HG03378 (cell line): ENCODE measurements at regions not wholly inside any gene's neighbourhood (a gene's known extent, or its start where the extent isn't known, plus 50 kb on each side); places are given as distances from the start of the nearest gene placed in this dataset.
A peak's percentile ranks its signal among the peaks of the same experiment; 100 is the strongest.
"Not testable (repeated sequence)": the region's sequence is repeated elsewhere in the genome, so short reads cannot be mapped to it uniquely, and the experiment has no call there.

Experiments used
- ATAC-seq: cut with Tn5 transposase; IDR thresholded peaks from one replicate; pipeline ENCODE4 v1.9.1; 2021; ENCODE audit warnings: mild to moderate bottlenecking, moderate library complexity; ENCODE audit not compliant: unreplicated experiment

GRCh38 chr18:57885931-57886330 lies 82.8 kb upstream of the ATP8B1 start:
- no peak for ATAC-seq

- no peak for ATAC-seq
Observed at GRCh38 chr18:57882465-57882864, 79.3 kb upstream of the ATP8B1 start.

- ATAC-seq: peak; percentile 83
Observed at GRCh38 chr18:57881818-57882413, 78.8 kb upstream of the ATP8B1 start.

GRCh38 chr18:57879924-57880323 lies 76.8 kb upstream of the ATP8B1 start:
- ATAC-seq: not testable (repeated sequence)

GRCh38 chr18:57869221-57869620 lies 66.1 kb upstream of the ATP8B1 start:
- no peak for ATAC-seq

GRCh38 chr18:57866355-57866754 lies 63.2 kb upstream of the ATP8B1 start:
- no peak for ATAC-seq

GRCh38 chr18:57864615-57865121 lies 61.6 kb upstream of the ATP8B1 start:
- ATAC-seq: no peak

GRCh38 chr18:57863706-57864105 lies 60.6 kb upstream of the ATP8B1 start:
- no peak for ATAC-seq

- peak; percentile 81 for ATAC-seq
Observed at GRCh38 chr18:57859314-57859713, 56.2 kb upstream of the ATP8B1 start.

- no peak for ATAC-seq
Observed at GRCh38 chr18:57856557-57857280, 53.6 kb upstream of the ATP8B1 start.

- no peak for ATAC-seq
Observed at GRCh38 chr18:57856128-57856527, 53.0 kb upstream of the ATP8B1 start.

- no peak for ATAC-seq
Observed at GRCh38 chr18:57855551-57855950, 52.4 kb upstream of the ATP8B1 start.

GRCh38 chr18:57854726-57855125 lies 51.6 kb upstream of the ATP8B1 start:
- no peak for ATAC-seq

- ATAC-seq: no peak
Observed at GRCh38 chr18:57853864-57854263, 50.7 kb upstream of the ATP8B1 start.

GRCh38 chr18:57853133-57853532 lies 50.0 kb upstream of the ATP8B1 start:
- ATAC-seq: no peak
